ENCODE measurements at regions not wholly inside any gene's neighbourhood (a gene's known extent, or its start where the extent isn't known, plus 50 kb on each side); places are given as distances from the start of the nearest gene placed in this dataset.
"Not testable (repeated sequence)": the region's sequence is repeated elsewhere in the genome, so short reads cannot be mapped to it uniquely, and the experiment has no call there.

- no peaks in the 10 kb centered on the region for H3K9me3 ChIP-seq
- H3K36me3 ChIP-seq = no peaks in the 10 kb centered on the region
- H3K4me3 ChIP-seq = no peak overlapping the region
- no peak for DNase-seq (ENCODE audit: low spot score in 2 of 2)
- no peak overlapping the region for H3K27ac ChIP-seq
- no peaks in the 10 kb centered on the region for H3K27me3 ChIP-seq
- intact Hi-C loops (cut with DNase I) = no loop called here
- TF ChIP-seq, protein P1, sequence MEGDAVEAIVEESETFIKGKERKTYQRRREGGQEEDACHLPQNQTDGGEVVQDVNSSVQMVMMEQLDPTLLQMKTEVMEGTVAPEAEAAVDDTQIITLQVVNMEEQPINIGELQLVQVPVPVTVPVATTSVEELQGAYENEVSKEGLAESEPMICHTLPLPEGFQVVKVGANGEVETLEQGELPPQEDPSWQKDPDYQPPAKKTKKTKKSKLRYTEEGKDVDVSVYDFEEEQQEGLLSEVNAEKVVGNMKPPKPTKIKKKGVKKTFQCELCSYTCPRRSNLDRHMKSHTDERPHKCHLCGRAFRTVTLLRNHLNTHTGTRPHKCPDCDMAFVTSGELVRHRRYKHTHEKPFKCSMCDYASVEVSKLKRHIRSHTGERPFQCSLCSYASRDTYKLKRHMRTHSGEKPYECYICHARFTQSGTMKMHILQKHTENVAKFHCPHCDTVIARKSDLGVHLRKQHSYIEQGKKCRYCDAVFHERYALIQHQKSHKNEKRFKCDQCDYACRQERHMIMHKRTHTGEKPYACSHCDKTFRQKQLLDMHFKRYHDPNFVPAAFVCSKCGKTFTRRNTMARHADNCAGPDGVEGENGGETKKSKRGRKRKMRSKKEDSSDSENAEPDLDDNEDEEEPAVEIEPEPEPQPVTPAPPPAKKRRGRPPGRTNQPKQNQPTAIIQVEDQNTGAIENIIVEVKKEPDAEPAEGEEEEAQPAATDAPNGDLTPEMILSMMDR (IDR thresholded peaks at IDR 0.05) = no peak
- no peaks in the 10 kb centered on the region for H3K4me1 ChIP-seq
These were observed 92.5 kb upstream of the FRMD4A start for GRCh38 chr10:14423111-14423744.

DNA sequence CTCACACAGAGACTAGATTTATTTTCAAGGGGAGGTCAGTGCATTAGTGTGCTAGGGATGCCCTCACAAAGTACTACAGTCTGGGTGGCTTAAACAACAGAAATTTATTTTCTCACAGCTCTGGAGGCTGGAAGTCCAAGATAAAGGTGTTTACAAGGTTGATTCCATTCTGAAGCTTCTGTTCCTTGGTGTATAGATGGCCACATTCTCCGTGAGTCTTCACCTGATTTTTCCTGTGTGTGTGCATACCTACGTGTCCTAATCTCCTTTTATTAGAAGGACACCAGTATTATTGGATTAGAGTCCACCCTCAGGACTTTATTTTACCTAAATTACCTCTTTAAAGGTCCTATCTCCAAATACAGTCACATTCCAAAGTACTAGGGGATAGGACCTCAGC is 91.7 kb upstream of the FRMD4A start:
- TF ChIP-seq, protein P1 (IDR thresholded peaks at IDR 0.05) = no peak
- H3K27me3 ChIP-seq = no peaks in the 10 kb centered on the region
- H3K4me1 ChIP-seq = no peaks in the 10 kb centered on the region
- H3K27ac ChIP-seq = no peak overlapping the region
- no peak overlapping the region for H3K4me3 ChIP-seq
- no peaks in the 10 kb centered on the region for H3K9me3 ChIP-seq
- intact Hi-C loops (cut with DNase I) = no loop called here
- H3K36me3 ChIP-seq = no peaks in the 10 kb centered on the region
- DNase-seq (ENCODE audit: low spot score in 2 of 2) = no peak

DNA sequence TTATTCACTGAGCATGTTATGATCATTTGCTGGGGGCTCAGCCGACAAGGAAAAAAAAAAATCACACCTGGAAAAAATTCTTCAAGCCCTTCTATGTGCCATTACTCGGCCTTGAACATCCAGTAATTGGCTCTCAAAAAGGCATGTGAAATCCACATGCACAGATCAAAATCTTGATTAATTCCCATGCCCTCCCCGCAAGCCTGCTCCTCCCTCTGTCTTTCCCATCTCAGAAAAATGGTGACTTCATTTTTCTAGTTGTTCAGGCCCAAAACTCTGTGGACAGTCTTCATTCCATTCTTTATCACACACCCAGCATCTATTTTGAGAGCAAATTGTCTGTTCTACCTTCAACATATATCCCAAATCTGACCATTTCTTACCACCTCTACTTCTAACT is 91.2 kb upstream of the FRMD4A start:
- no peak overlapping the region for H3K27ac ChIP-seq
- no peak overlapping the region for H3K4me3 ChIP-seq
- no peaks in the 10 kb centered on the region for H3K27me3 ChIP-seq
- DNase-seq (ENCODE audit: low spot score in 2 of 2) = no peak
- H3K9me3 ChIP-seq = no peaks in the 10 kb centered on the region
- H3K36me3 ChIP-seq = no peaks in the 10 kb centered on the region
- TF ChIP-seq, protein P1 (IDR thresholded peaks at IDR 0.05) = no peak
- intact Hi-C loops (cut with DNase I) = no loop called here
- H3K4me1 ChIP-seq = no peaks in the 10 kb centered on the region

DNA sequence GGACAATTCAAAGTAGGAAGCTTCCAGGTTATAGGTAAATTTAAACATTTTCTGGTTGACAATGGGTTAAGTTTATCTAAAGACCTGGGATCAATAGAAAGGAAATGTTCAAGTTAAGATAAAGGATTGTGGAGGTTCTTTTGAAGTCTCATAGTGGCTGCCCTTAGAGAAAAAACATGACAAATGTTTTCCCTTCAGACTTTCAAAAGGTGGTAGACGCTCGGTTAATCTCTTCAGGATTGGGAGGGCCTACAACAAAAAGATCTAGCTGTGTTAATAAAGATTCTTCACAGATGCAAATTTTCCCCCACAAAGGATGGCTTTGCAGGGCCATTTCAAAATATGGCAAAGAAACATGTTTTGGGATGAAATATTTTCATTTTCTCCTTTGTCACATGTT is 86.6 kb upstream of the FRMD4A start:
- H3K9me3 ChIP-seq; H3K4me3 ChIP-seq; H3K4me1 ChIP-seq; H3K36me3 ChIP-seq; H3K27ac ChIP-seq; DNase-seq (ENCODE audit: low spot score in 2 of 2); intact Hi-C loops (cut with DNase I); H3K27me3 ChIP-seq: not testable (repeated sequence)

GRCh38 chr10:14416308-14416700 is 85.6 kb upstream of the FRMD4A start:
- Histone ChIP-seq H3K4me1 (no peaks in the 10 kb centered on the region), H3K27ac (no peak overlapping the region), H3K9me3 (no peaks in the 10 kb centered on the region), H3K27me3 (no peaks in the 10 kb centered on the region), H3K4me3 (no peak overlapping the region), H3K36me3 (no peaks in the 10 kb centered on the region)
- intact Hi-C loops (cut with DNase I) = no loop called here
- DNase-seq (ENCODE audit: low spot score in 2 of 2) = no peak
- TF ChIP-seq, protein P1 (IDR thresholded peaks at IDR 0.05) = no peak

- Histone ChIP-seq H3K4me1 (no peaks in the 10 kb centered on the region), H3K27me3 (no peaks in the 10 kb centered on the region), H3K4me3 (no peak overlapping the region), H3K36me3 (no peaks in the 10 kb centered on the region), H3K27ac (no peak overlapping the region), H3K9me3 (no peaks in the 10 kb centered on the region)
- intact Hi-C loops (cut with DNase I) = no loop called here
- TF ChIP-seq, protein P1 (IDR thresholded peaks at IDR 0.05) = no peak
- DNase-seq (ENCODE audit: low spot score in 2 of 2) = no peak
These were observed 85.1 kb upstream of the FRMD4A start for GRCh38 chr10:14415676-14416307.
